ENCODE measurements at regions not wholly inside any gene's neighbourhood (a gene's known extent, or its start where the extent isn't known, plus 50 kb on each side); places are given as distances from the start of the nearest gene placed in this dataset.

- Histone ChIP-seq H3K9me3 (no peaks in the 10 kb centered on the region), H3K4me1 (ENCODE audit: control insufficient read depth in 1 of 2, extremely low read depth in 1 of 2, insufficient read depth in 2 of 2, low read length in 2 of 2) (no peaks in the 10 kb centered on the region), H3K36me3 (ENCODE audit: control insufficient read depth in 2 of 2, extremely low read depth in 1 of 2, insufficient read depth in 1 of 2, low read length in 1 of 2) (no peaks in the 10 kb centered on the region), H3K4me3 (ENCODE audit: control insufficient read depth in 1 of 2, extremely low read depth in 1 of 2, low read length in 1 of 2) (no peak overlapping the region), H3K27ac (ENCODE audit: low read length) (no peak overlapping the region), H3K27me3 (replicated peaks in 1 of 2; ENCODE audit: control insufficient read depth in 2 of 2, extremely low read depth in 1 of 2, insufficient read depth in 2 of 2, low read length in 1 of 2) (no peaks in the 10 kb centered on the region)
- Mint-ChIP-seq H3K27ac (no peak overlapping the region), H3K36me3 (no peaks in the 10 kb centered on the region), H3K4me3 (no peak overlapping the region), H3K9me3 (peaks cover 9 to 23% (median 11%) of the 10 kb centered on the region in 3 donors), H3K27me3 (peaks cover 12 to 17% of the 10 kb centered on the region in 2 donors), H3K4me1 (no peaks in the 10 kb centered on the region)
- no CpG with 5 or more reads among the region's 2 CpGs for WGBS (ENCODE audit: insufficient coverage)
- ChIA-PET POLR2A (no interaction called here), CTCF (no interaction called here)
- ATAC-seq (replicated peaks in 1 of 4) (no peak), DNase-seq (no peak)
Measured at GRCh38 chr3:59152943-59153342, 103.1 kb upstream of the CFAP20DC start.

DNA sequence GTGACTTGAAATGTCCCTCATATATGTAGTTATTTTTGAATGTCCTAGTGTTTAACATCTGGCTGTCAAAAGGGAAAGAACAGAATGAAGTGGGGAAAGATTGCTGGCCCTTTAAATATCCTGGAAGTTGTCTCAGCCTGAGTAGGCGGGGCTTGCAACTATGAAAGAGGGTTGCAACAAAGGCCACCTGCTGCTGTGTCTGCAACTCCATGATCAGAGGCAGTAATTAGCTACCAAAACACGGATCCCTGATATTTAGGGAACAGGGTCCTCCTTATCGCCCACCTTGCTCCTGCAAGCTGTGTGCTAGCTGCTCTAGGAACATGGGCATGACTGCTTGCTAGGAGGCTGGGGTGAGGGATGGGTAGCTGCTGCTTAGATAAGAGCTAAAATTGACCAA is 100.2 kb upstream of the CFAP20DC start:
- Histone ChIP-seq H3K27me3 (replicated peaks in 1 of 2; ENCODE audit: control insufficient read depth in 2 of 2, extremely low read depth in 1 of 2, insufficient read depth in 2 of 2, low read length in 1 of 2) (no peaks in the 10 kb centered on the region), H3K4me1 (ENCODE audit: control insufficient read depth in 1 of 2, extremely low read depth in 1 of 2, insufficient read depth in 2 of 2, low read length in 2 of 2) (no peaks in the 10 kb centered on the region), H3K4me3 (ENCODE audit: control insufficient read depth in 1 of 2, extremely low read depth in 1 of 2, low read length in 1 of 2) (no peak overlapping the region), H3K36me3 (ENCODE audit: control insufficient read depth in 2 of 2, extremely low read depth in 1 of 2, insufficient read depth in 1 of 2, low read length in 1 of 2) (no peaks in the 10 kb centered on the region), H3K27ac (ENCODE audit: low read length) (no peak overlapping the region), H3K9me3 (no peaks in the 10 kb centered on the region)
- H3K4me3 Mint-ChIP-seq = no peak overlapping the region
- 69% methylated on average over 2 of the region's 3 CpGs for WGBS (ENCODE audit: insufficient coverage)
- no peak for DNase-seq
- H3K27ac Mint-ChIP-seq = no peak overlapping the region
- ATAC-seq (replicated peaks in 1 of 4) = no peak
- POLR2A ChIA-PET = no interaction called here
- H3K9me3 Mint-ChIP-seq = peaks cover 17 to 31% (median 20%) of the 10 kb centered on the region in 3 donors
- no peaks in the 10 kb centered on the region for H3K36me3 Mint-ChIP-seq
- CTCF ChIA-PET = no interaction called here
- no peaks in the 10 kb centered on the region for H3K4me1 Mint-ChIP-seq
- peaks cover 9 to 18% of the 10 kb centered on the region in 2 donors for H3K27me3 Mint-ChIP-seq

- no peak for ATAC-seq (replicated peaks in 1 of 4)
- WGBS (ENCODE audit: insufficient coverage) = no CpG with 5 or more reads among the region's 2 CpGs
- CTCF ChIA-PET = no interaction called here
- no peak overlapping the region for H3K27ac Mint-ChIP-seq
- POLR2A ChIA-PET = no interaction called here
- no peaks in the 10 kb centered on the region for H3K4me1 Mint-ChIP-seq
- H3K36me3 ChIP-seq (ENCODE audit: control insufficient read depth in 2 of 2, extremely low read depth in 1 of 2, insufficient read depth in 1 of 2, low read length in 1 of 2) = no peaks in the 10 kb centered on the region
- no peaks in the 10 kb centered on the region for H3K4me1 ChIP-seq (ENCODE audit: control insufficient read depth in 1 of 2, extremely low read depth in 1 of 2, insufficient read depth in 2 of 2, low read length in 2 of 2)
- H3K4me3 Mint-ChIP-seq = no peak overlapping the region
- H3K9me3 ChIP-seq = no peaks in the 10 kb centered on the region
- peaks cover 9 to 18% of the 10 kb centered on the region in 2 donors for H3K27me3 Mint-ChIP-seq
- no peaks in the 10 kb centered on the region for H3K27me3 ChIP-seq (replicated peaks in 1 of 2; ENCODE audit: control insufficient read depth in 2 of 2, extremely low read depth in 1 of 2, insufficient read depth in 2 of 2, low read length in 1 of 2)
- H3K36me3 Mint-ChIP-seq = no peaks in the 10 kb centered on the region
- H3K4me3 ChIP-seq (ENCODE audit: control insufficient read depth in 1 of 2, extremely low read depth in 1 of 2, low read length in 1 of 2) = no peak overlapping the region
- DNase-seq = no peak
- H3K27ac ChIP-seq (ENCODE audit: low read length) = no peak overlapping the region
- H3K9me3 Mint-ChIP-seq = peaks cover 17 to 31% (median 20%) of the 10 kb centered on the region in 3 donors
Measured at GRCh38 chr3:59149166-59149565, 99.3 kb upstream of the CFAP20DC start.

GRCh38 chr3:59143447-59143846 is 93.6 kb upstream of the CFAP20DC start:
- no peak overlapping the region for H3K27ac ChIP-seq (ENCODE audit: low read length)
- ATAC-seq (replicated peaks in 1 of 4) = no peak
- Mint-ChIP-seq H3K4me1 (no peaks in the 10 kb centered on the region), H3K36me3 (no peaks in the 10 kb centered on the region), H3K27me3 (peaks cover 0 to 5% of the 10 kb centered on the region in 2 donors), H3K9me3 (peaks cover 9 to 11% (median 9%) of the 10 kb centered on the region in 3 donors), H3K4me3 (no peak overlapping the region), H3K27ac (no peak overlapping the region)
- no peak overlapping the region for H3K4me3 ChIP-seq (ENCODE audit: control insufficient read depth in 1 of 2, extremely low read depth in 1 of 2, low read length in 1 of 2)
- H3K36me3 ChIP-seq (ENCODE audit: control insufficient read depth in 2 of 2, extremely low read depth in 1 of 2, insufficient read depth in 1 of 2, low read length in 1 of 2) = no peaks in the 10 kb centered on the region
- ChIA-PET CTCF (no interaction called here), POLR2A (no interaction called here)
- no peaks in the 10 kb centered on the region for H3K27me3 ChIP-seq (replicated peaks in 1 of 2; ENCODE audit: control insufficient read depth in 2 of 2, extremely low read depth in 1 of 2, insufficient read depth in 2 of 2, low read length in 1 of 2)
- H3K4me1 ChIP-seq (ENCODE audit: control insufficient read depth in 1 of 2, extremely low read depth in 1 of 2, insufficient read depth in 2 of 2, low read length in 2 of 2) = no peaks in the 10 kb centered on the region
- DNase-seq = no peak
- no peaks in the 10 kb centered on the region for H3K9me3 ChIP-seq

DNA sequence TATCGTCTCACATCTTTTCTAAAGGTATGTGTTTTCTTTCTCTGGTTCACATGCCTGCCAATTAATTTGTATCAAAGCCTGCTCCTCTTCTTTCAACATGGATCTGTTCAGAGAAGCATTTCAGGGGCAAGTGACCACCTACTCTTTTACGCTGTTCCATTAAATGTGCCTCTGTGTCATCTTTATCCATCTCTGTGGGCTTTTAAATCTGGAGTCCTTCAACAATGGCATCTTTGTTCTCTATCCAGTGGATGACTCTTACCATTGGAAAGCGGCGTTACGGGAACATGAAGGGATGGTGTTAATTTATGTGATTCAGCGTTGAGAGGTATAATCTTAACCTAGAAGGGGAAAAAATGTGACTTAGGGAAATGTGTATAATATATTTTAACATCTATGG is 92.7 kb upstream of the CFAP20DC start:
- H3K27me3 ChIP-seq (replicated peaks in 1 of 2; ENCODE audit: control insufficient read depth in 2 of 2, extremely low read depth in 1 of 2, insufficient read depth in 2 of 2, low read length in 1 of 2) = no peaks in the 10 kb centered on the region
- no peak overlapping the region for H3K27ac Mint-ChIP-seq
- no peaks in the 10 kb centered on the region for H3K36me3 Mint-ChIP-seq
- H3K4me3 Mint-ChIP-seq = no peak overlapping the region
- no peaks in the 10 kb centered on the region for H3K4me1 Mint-ChIP-seq
- 80% methylated on average over 3 of the region's 6 CpGs for WGBS (ENCODE audit: insufficient coverage)
- POLR2A ChIA-PET = no interaction called here
- H3K27ac ChIP-seq (ENCODE audit: low read length) = no peak overlapping the region
- no peaks in the 10 kb centered on the region for H3K4me1 ChIP-seq (ENCODE audit: control insufficient read depth in 1 of 2, extremely low read depth in 1 of 2, insufficient read depth in 2 of 2, low read length in 2 of 2)
- CTCF ChIA-PET = no interaction called here
- H3K9me3 Mint-ChIP-seq = peaks cover 5 to 6% (median 5%) of the 10 kb centered on the region in 3 donors
- H3K36me3 ChIP-seq (ENCODE audit: control insufficient read depth in 2 of 2, extremely low read depth in 1 of 2, insufficient read depth in 1 of 2, low read length in 1 of 2) = no peaks in the 10 kb centered on the region
- DNase-seq (no peak), ATAC-seq (replicated peaks in 1 of 4) (no peak)
- no peak overlapping the region for H3K4me3 ChIP-seq (ENCODE audit: control insufficient read depth in 1 of 2, extremely low read depth in 1 of 2, low read length in 1 of 2)
- H3K27me3 Mint-ChIP-seq = peaks cover 0 to 5% of the 10 kb centered on the region in 2 donors
- H3K9me3 ChIP-seq = no peaks in the 10 kb centered on the region

DNA sequence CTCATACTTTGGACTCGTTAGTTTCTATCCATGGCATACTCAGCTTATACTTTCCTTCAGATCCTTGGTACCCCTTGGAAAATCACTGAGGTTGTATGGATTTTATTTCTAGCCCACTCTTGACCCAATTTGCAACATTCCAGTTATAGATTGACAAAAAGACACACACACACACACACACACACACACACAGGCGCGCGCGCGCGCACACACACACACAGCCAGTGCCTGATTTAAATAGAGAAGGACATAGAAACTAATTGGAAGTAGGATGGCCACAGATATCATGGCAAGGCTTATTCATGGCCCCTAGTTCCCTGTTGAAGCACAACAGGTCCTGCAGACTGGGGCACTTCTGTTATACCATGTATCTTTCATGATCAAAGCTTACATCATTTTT is 89.1 kb upstream of the CFAP20DC start:
- ATAC-seq (replicated peaks in 1 of 4) (no peak), DNase-seq (no peak)
- Mint-ChIP-seq H3K27me3 (peaks cover 0 to 1% of the 10 kb centered on the region in 2 donors), H3K4me1 (no peaks in the 10 kb centered on the region), H3K27ac (no peak overlapping the region), H3K36me3 (no peaks in the 10 kb centered on the region), H3K4me3 (no peak overlapping the region), H3K9me3 (no peaks in the 10 kb centered on the region)
- ChIA-PET POLR2A (no interaction called here), CTCF (no interaction called here)
- Histone ChIP-seq H3K9me3 (no peaks in the 10 kb centered on the region), H3K27ac (ENCODE audit: low read length) (no peak overlapping the region), H3K4me1 (ENCODE audit: control insufficient read depth in 1 of 2, extremely low read depth in 1 of 2, insufficient read depth in 2 of 2, low read length in 2 of 2) (no peaks in the 10 kb centered on the region), H3K36me3 (ENCODE audit: control insufficient read depth in 2 of 2, extremely low read depth in 1 of 2, insufficient read depth in 1 of 2, low read length in 1 of 2) (no peaks in the 10 kb centered on the region), H3K27me3 (replicated peaks in 1 of 2; ENCODE audit: control insufficient read depth in 2 of 2, extremely low read depth in 1 of 2, insufficient read depth in 2 of 2, low read length in 1 of 2) (no peaks in the 10 kb centered on the region), H3K4me3 (ENCODE audit: control insufficient read depth in 1 of 2, extremely low read depth in 1 of 2, low read length in 1 of 2) (no peak overlapping the region)
- no CpG with 5 or more reads among the region's 7 CpGs for WGBS (ENCODE audit: insufficient coverage)

DNA sequence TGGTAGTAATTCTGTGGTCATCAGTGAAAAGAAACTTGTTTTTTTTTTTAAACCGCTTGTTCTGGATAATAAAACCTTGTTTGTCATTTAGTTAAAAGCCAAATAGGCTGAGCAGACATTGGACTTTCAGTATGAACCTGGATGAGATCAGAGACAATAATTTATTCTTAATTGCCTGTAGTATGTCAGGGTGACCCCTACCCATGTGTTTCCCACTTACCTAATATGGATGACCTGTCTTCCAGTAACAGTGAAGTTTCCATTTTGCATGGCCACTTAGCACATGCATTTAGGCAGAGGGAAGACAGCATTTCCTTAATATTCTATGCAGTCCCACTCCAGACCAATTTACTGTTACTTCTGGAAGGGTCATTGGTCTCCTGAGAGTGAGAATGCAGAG is 87.6 kb upstream of the CFAP20DC start:
- no peak overlapping the region for H3K4me3 Mint-ChIP-seq
- WGBS (ENCODE audit: insufficient coverage) = no CpG with 5 or more reads among the region's 1 CpG
- H3K4me3 ChIP-seq (ENCODE audit: control insufficient read depth in 1 of 2, extremely low read depth in 1 of 2, low read length in 1 of 2) = no peak overlapping the region
- H3K36me3 Mint-ChIP-seq = no peaks in the 10 kb centered on the region
- H3K4me1 ChIP-seq (ENCODE audit: control insufficient read depth in 1 of 2, extremely low read depth in 1 of 2, insufficient read depth in 2 of 2, low read length in 2 of 2) = no peaks in the 10 kb centered on the region
- POLR2A ChIA-PET = interaction anchor here in 1 of 2 donors (0.6 kb wide), 1 partner anchor 87 kb away, joined by 4 read pairs; no protein-coding TSS in a partner anchor
- DNase-seq (no peak), ATAC-seq (replicated peaks in 1 of 4) (no peak)
- no peaks in the 10 kb centered on the region for H3K9me3 Mint-ChIP-seq
- CTCF ChIA-PET = no interaction called here
- no peaks in the 10 kb centered on the region for H3K4me1 Mint-ChIP-seq
- no peak overlapping the region for H3K27ac ChIP-seq (ENCODE audit: low read length)
- no peaks in the 10 kb centered on the region for H3K36me3 ChIP-seq (ENCODE audit: control insufficient read depth in 2 of 2, extremely low read depth in 1 of 2, insufficient read depth in 1 of 2, low read length in 1 of 2)
- no peak overlapping the region for H3K27ac Mint-ChIP-seq
- H3K27me3 ChIP-seq (replicated peaks in 1 of 2; ENCODE audit: control insufficient read depth in 2 of 2, extremely low read depth in 1 of 2, insufficient read depth in 2 of 2, low read length in 1 of 2) = no peaks in the 10 kb centered on the region
- no peaks in the 10 kb centered on the region for H3K9me3 ChIP-seq
- peaks cover 0 to 1% of the 10 kb centered on the region in 2 donors for H3K27me3 Mint-ChIP-seq
